GM19025 (cell line): ENCODE measurements at regions not wholly inside any gene's neighbourhood (a gene's known extent, or its start where the extent isn't known, plus 50 kb on each side); places are given as distances from the start of the nearest gene placed in this dataset.

ENCODE experiments used
- ATAC-seq: cut with Tn5 transposase; IDR thresholded peaks from one replicate; pipeline ENCODE4 v1.9.1; 2021; ENCODE audit warnings: mild to moderate bottlenecking, low read depth, moderate library complexity; ENCODE audit not compliant: unreplicated experiment

DNA sequence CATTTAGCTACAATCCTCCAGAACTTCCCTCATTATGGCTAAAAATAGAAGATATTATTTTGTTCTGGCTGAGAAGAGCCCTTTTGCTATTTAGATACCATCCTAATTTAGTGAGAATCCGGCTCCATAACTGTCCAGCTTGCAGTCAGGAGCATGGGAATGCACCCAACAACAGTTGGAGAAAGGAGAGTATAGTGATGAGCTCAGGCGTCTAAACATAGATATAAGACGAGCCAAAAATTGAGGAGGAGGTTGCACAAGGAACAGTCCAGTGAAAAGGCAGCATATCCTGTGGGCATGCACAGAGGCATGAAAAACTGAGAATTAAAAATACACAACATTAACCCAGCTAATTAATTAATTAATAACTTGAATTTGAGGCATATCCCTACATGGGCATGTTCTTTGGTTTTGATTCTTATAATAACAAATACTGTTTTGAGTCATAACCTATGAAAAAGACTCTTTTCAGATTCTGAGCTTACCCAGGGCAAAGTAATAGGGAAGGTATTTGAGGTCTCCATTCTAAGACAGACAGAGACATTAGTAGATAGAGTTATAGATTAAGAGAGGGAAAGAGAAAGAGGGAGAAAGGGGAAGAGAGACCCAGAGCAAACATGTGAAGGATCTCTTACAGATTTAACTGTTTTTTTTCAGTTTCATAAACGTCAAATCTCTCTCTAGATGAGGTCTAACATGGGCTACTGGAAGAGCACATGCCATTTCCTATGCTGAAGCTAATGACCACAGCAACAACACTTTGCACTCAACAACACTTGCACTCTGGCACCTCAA lies 311.2 kb downstream of the OSR1 start:
- peak; percentile 91 for ATAC-seq

- no peak for ATAC-seq
Observed at GRCh38 chr2:19045151-19045550, 313.3 kb downstream of the OSR1 start.

- no peak for ATAC-seq
Observed at GRCh38 chr2:19043893-19044292, 314.5 kb downstream of the OSR1 start.

DNA sequence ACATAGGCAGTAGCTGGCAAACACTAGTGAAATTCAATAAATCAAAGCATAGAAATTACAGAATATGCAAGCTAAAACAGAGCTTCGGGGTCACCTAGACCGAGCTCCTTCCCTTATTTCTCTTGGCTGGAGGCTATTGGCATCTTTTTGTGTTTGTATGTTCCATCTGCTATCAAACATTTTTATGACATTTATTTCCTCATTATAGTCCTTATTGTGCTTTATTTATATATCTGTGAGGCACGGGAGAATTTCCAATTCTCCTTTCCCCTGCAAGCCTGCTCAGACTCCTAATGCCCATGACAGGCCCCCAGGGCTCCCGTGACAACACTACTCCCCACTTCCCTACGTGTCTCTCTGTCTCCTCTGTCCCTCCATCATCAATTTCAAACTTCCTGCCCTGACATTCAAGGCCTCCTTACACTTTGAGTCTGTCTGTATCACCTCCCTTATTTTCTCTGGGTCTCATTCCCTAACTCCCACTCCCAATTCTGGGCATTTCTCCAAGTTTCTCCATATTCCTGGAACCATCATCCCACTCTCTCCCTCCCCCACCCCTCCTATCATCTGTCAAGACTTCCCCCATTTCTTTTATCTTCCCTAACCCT lies 316.9 kb downstream of the OSR1 start:
- ATAC-seq, result no peak

DNA sequence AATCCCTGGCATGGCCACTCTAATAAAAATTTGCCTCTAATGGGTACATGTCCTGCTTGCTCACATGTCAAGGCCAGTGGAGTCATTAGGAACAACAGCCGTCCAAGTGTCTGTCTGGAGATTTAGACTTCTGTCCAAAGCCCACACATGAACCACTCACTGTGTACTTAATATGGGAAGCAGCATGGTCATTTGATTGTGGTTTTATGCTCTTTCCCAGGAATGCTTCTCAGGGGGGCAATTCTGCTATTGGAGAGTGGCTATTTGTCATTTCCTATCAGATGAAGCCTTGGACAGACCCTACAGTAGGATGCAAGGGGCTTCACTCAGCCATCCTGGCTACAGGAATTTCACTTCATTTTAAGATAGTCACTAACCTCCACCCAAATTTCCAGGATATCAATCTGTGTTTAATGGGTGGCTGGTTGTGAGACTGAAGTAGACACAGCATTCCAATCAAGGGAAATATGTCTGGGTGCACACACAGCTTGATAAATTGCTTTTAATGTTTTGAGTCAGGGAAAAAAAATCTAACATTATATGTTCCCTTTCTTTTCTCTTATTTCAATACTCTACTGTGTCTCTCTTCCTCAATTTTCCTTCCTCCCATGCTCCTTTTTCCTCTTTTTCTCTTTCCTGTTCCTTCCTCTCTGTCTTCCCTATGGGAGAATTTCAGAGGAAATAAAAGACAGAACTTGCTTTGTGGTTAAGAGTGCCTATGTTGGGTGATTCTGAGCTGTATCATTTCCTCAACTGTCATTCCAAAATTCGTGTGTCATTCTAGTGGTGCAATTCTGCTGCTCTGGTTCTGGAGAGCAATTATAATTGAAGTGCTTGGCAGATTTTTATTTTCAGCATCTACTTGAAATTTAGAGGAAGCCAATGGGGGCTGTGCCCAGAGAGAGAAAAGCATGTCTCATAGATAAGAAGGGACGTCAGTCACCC lies 320.1 kb downstream of the OSR1 start:
- no peak for ATAC-seq

GRCh38 chr2:19036091-19036490 lies 322.3 kb downstream of the OSR1 start:
- no peak for ATAC-seq

- ATAC-seq, result no peak
Observed at GRCh38 chr2:19035238-19035637, 323.2 kb downstream of the OSR1 start.

- no peak for ATAC-seq
Observed at GRCh38 chr2:19033240-19033639, 325.2 kb downstream of the OSR1 start.

DNA sequence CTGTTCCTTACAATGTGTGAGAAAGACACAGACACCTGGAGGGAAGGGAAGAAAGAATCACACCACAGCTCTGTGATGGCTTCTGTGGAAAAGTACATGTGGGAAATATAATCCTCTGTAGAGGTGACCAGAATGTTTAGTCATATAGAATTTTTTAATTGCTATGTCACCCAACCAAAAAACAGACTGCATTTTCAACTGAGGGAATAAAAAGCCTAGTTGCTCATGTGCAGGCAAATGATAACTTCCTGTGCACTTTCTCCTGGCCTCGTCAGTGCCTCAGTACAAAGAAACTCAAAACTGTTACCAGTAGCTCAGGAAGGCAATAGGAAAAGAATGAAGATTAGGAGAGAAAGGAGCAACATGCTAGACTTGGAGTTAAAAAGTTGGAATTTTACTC lies 326.8 kb downstream of the OSR1 start:
- no peak for ATAC-seq

- no peak for ATAC-seq
Observed at GRCh38 chr2:19029655-19030054, 328.8 kb downstream of the OSR1 start.

DNA sequence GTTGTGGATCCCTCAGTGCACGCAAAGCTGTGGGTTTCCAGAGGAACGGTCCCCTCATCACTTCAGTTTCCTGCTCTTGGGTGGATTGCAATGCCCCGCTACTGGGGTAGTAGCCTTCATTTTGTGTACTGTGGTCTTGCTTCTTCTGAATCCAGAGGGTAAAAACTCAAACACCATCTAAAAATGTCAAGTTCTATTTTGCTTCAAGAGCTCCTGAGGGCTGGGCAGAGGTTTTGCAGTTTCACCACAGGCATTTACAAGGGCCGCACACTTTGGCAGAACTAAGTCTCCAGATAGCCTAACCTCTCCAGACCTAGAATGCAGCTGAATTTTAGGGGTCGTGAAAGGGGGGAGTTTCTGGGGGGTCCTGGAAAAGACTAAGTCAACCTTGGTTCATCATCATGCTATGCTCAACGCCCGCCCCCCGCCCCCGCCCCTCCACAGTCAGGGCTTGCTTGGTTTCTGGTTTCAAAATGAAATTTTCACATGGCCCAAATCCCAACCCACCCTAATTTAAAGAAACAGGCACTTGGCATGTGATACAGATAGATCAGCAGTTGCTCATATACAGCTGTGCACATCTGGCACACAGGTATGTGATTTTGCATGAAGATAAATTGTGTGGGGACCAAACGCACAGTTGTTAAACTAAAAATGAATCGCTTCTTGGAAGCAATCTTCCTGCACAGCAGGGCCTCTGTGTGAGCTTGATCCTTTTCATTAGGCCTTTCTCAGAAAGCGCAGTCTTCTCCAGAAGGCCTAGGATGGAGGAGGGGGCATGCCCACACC lies 329.6 kb downstream of the OSR1 start:
- ATAC-seq, result no peak

DNA sequence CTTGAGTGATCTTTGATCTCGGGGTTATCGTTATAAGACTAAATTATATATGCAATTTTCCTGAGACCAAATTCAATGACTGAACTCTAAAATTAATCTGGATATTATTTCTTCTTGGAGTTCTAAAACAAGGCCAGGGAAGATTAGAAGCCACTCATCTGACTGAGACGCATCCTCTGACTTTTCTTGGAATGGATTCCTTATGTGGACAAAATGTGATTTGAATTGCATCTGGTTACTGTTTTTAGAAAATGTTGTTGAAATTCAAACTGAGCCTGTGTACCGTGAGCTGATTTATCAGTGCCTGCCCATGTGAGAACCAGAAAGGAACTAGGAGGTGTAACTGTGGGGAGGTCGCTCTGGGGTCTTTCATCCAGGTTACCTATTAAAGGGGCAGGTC lies 330.8 kb downstream of the OSR1 start:
- ATAC-seq, result no peak

DNA sequence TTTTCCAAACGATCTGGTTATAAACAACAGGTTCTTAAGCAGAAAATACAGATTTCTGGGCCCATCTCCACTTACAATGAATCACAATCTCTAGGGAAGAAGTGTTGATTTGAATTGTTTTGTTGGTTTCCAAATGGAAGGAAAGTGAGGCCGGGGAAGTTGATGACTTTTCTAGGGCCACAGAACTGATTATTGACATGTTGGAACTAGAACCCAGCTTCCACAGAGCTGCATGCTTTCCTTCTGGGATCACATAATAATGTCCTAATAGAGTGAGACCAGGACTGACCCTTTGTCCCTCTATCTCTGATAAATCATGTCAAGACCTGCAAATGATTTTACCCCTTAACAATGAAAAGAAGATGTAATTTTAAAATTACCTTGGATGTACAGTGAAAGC lies 332.2 kb downstream of the OSR1 start:
- no peak for ATAC-seq

GRCh38 chr2:19022334-19022733 lies 336.1 kb downstream of the OSR1 start:
- ATAC-seq, result no peak

DNA sequence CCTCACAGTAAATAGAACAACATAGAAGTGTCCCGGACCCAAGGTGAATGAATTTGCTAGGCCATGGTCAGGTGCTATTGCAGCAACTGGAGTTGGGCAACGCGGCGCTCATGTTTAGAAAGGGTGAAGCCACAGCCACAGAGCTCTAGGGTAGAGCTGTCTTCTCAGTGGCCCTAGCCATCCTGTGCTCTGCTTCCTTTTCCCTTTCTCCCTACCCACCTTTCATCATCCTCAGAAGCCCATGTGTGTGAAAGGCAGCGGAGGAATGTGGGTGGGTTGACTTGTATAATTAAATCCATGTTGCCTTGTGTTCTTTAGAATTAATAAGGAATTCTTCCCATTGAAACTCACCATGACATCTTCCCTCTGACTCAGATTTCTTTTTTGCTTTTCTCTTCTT lies 336.7 kb downstream of the OSR1 start:
- no peak for ATAC-seq

DNA sequence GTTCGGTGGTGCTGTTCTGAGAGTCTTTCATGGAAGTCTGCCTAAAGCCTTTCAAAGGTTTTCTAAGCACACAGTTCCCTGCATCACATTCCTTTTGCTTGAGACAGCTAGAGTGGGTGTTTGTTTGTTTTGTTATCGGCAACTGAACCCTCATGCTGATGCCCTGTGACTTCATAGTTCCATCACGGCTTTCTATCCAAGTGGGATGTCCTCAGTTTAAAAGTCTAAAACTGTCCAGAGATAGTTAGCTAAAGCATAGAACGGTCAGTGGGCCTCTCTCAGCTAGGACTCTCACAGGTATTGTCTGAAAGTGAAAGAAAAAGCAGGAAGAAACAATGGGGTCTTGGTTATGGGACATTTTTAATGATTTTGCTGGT lies 337.3 kb downstream of the OSR1 start:
- no peak for ATAC-seq

DNA sequence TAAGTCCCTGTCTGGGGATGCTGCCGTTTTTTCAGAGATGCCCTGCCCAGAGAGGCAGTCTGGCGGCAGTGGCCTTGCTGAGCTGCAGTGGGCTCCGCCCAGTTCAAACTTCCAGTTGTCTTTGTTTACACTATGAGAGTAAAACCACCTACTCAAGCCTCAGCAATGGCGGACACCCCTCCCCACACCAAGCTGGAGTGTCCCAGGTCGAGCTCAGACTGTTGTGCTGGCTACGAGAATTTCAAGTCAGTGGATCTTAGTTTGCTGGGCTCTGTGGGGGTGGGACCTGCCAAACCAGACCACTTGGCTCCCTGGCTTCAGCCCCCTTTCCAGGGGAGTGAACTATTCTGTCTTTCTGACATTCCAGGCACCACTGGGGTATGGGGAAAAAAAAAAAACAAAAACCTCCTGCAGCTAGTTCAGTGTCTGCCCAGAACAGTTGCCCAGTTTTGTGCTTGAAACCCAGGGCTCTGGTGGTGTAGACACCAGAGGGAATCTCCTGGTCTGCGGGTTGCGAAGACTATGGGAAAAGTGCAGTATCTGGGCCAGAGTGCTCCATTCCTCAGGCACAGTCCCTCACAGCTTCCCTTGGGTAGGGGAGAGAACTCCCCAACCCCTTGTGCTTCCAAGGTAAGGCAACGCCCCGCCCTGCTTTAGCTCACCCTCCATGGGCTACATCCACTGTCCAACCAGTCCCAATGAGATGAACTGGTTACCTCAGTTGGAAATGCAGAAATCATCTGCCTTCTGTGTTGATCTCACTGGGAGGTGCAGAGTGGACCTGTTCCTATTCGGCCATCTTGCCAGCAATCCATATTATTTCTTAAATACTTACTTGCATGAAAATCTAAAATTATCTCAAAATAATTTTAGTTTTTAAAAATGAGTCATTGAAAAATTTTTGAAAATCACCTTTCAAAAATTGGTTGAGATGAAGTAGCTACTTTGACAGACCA lies 338.0 kb downstream of the OSR1 start:
- ATAC-seq, result no peak

DNA sequence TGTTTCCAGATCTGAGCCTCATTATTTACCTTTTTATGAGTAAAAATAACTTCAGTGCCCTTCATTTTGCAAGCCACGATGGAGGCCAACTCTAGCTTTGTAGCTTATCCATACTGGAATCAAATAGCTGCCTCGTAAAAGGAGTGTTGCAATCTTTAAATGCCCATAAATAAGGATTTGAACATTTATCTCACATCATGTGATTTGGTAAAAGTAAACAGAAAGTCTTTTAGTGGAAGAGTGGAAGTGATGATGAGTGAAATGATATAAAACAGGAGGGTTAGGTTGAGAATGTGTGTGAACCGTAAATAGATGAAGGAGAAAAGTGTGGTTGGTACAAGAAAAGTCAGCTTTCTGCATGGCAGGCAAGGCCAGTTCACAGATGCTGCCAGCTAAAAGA lies 348.9 kb downstream of the OSR1 start:
- no peak for ATAC-seq

DNA sequence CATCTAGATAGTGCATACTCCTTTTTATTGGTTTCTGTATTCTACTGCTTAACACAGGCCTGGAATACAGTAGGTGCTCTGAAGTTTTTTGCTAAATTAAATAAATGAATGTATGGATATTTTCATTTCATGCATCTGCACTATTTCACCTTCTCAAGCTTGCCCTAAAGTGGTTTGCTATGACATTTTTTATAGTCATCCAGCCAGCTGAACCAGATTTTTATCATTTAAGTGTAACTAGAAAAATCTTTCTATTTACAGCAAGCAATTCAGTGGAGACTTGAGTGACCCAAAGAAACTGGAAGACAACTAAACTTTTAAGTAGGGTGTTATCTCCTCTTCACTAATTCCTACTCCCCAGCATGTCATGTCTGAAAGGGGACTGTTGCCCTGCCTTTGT lies 354.9 kb downstream of the OSR1 start:
- ATAC-seq, result no peak
